HepG2 (cell line): ENCODE measurements at regions not wholly inside any gene's neighbourhood (a gene's known extent, or its start where the extent isn't known, plus 50 kb on each side); places are given as distances from the start of the nearest gene placed in this dataset.

Source experiments
- CERS6 ChIP-seq: sonication (generic); formaldehyde crosslinking; IDR thresholded peaks from 2 replicates; pipeline ENCODE4 v1.5.0; 2020; ENCODE audit warnings: missing genetic modification reagents
- CTCF ChIP-seq: sonication (generic); formaldehyde crosslinking; IDR thresholded peaks from 2 replicates; pipeline ENCODE4 v1.5.0; 2020; ENCODE audit warnings: mild to moderate bottlenecking, missing genetic modification reagents, moderate library complexity
- HES4 ChIP-seq: sonication (generic); formaldehyde crosslinking; IDR thresholded peaks from 2 replicates; pipeline ENCODE4 v1.9.0; 2021; ENCODE audit warnings: mild to moderate bottlenecking, missing genetic modification reagents, borderline replicate concordance
- ZNF670 ChIP-seq: sonication (generic); formaldehyde crosslinking; IDR thresholded peaks from 2 replicates; pipeline ENCODE4 v1.8.0; 2022; ENCODE audit warnings: mild to moderate bottlenecking, missing genetic modification reagents, borderline replicate concordance
- ZNF816 ChIP-seq: sonication (generic); formaldehyde crosslinking; IDR thresholded peaks from 2 replicates; pipeline ENCODE4 v1.8.0; 2022; ENCODE audit warnings: missing genetic modification reagents, mild to moderate bottlenecking, borderline replicate concordance

GRCh38 chr11:97502201-97502600 lies 1112.4 kb downstream of the JRKL start:
- TF ChIP-seq HES4 (CRISPR knock-in tag) (no peak), CTCF (no peak), CERS6 (CRISPR knock-in tag) (no peak), ZNF670 (CRISPR knock-in tag) (no peak), ZNF816 (CRISPR knock-in tag) (no peak)
